ENCODE measurements at regions not wholly inside any gene's neighbourhood (a gene's known extent, or its start where the extent isn't known, plus 50 kb on each side); places are given as distances from the start of the nearest gene placed in this dataset.

GRCh38 chr9:106417685-106418084 lies 445.3 kb upstream of the ZNF462 start:
- H3K27ac ChIP-seq = no peak overlapping the region
- TF ChIP-seq CTCF (IDR thresholded peaks at IDR 0.05) (no peak), ZFX (IDR thresholded peaks at IDR 0.05; ENCODE audit: borderline replicate concordance) (no peak)

GRCh38 chr9:106419829-106420228 lies 443.1 kb upstream of the ZNF462 start:
- TF ChIP-seq CTCF (IDR thresholded peaks at IDR 0.05) (no peak), ZFX (IDR thresholded peaks at IDR 0.05; ENCODE audit: borderline replicate concordance) (no peak)
- no peak overlapping the region for H3K27ac ChIP-seq

- TF ChIP-seq CTCF (IDR thresholded peaks at IDR 0.05) (no peak), ZFX (IDR thresholded peaks at IDR 0.05; ENCODE audit: borderline replicate concordance) (no peak)
- H3K27ac ChIP-seq = no peak overlapping the region
These were observed 442.4 kb upstream of the ZNF462 start for GRCh38 chr9:106420511-106420944.

- TF ChIP-seq CTCF (IDR thresholded peaks at IDR 0.05) (no peak), ZFX (IDR thresholded peaks at IDR 0.05; ENCODE audit: borderline replicate concordance) (no peak)
- no peak overlapping the region for H3K27ac ChIP-seq
These were observed 441.2 kb upstream of the ZNF462 start for GRCh38 chr9:106421772-106422171.

- TF ChIP-seq ZFX (IDR thresholded peaks at IDR 0.05; ENCODE audit: borderline replicate concordance) = no peak
- TF ChIP-seq CTCF (IDR thresholded peaks at IDR 0.05) = no peak
These were observed 439.4 kb upstream of the ZNF462 start for GRCh38 chr9:106423575-106423974.

GRCh38 chr9:106432631-106433030 lies 430.3 kb upstream of the ZNF462 start:
- TF ChIP-seq ZFX (IDR thresholded peaks at IDR 0.05; ENCODE audit: borderline replicate concordance) (no peak), CTCF (IDR thresholded peaks at IDR 0.05) (no peak)
- H3K27ac ChIP-seq = no peak overlapping the region

More at GRCh38 chr9:106423575-106423974, 439.4 kb upstream of the ZNF462 start:
- H3K27ac ChIP-seq = no peak overlapping the region

GRCh38 chr9:106438928-106439327 lies 424.0 kb upstream of the ZNF462 start:
- no peak for TF ChIP-seq ZFX (IDR thresholded peaks at IDR 0.05; ENCODE audit: borderline replicate concordance)
- no peak for TF ChIP-seq CTCF (IDR thresholded peaks at IDR 0.05)
- no peak overlapping the region for H3K27ac ChIP-seq

Data from 22Rv1 (cell line).